Epithelial cell of esophagus (primary cell): ENCODE measurements at regions not wholly inside any gene's neighbourhood (a gene's known extent, or its start where the extent isn't known, plus 50 kb on each side); places are given as distances from the start of the nearest gene placed in this dataset.
A peak's percentile ranks its signal among the peaks of the same experiment; 100 is the strongest.

Experiments used
- DNase-seq: peaks from one replicate; pipeline ENCODE4 v3.0.0; 2010; ENCODE audit warnings: low read depth
- H3K4me3 ChIP-seq: 2 replicates; pipeline ENCODE4 v1.5.1; 2011; ENCODE audit warnings: mild to moderate bottlenecking, low read length, control low read depth
- CTCF ChIP-seq: IDR thresholded peaks from 2 replicates; pipeline ENCODE4 v1.5.1; 2011; ENCODE audit warnings: low read depth, mild to moderate bottlenecking, low read length, control low read depth, inconsistent platforms; ENCODE audit not compliant: insufficient read depth; ENCODE audit errors: missing control alignments

DNA sequence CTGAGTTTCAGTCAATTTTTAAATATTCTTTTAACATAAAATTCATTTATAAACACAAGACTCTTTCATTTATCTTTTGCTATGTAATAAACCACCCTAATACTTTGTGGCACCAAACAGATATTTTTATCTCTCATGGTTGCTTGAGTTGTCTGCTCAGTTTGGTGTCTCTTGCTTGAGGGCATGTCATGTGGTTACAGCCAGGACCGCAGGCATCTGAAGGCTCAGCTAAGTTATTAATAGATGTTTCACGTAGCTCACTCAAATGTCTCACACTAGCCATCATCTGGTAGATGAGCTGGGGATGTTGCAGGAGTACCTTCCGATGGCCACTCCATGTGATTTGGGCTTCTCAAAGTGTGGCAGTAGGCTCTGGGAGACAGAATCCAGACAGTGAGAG, 597.8 kb downstream of the ETNK1 start:
- H3K4me3 ChIP-seq, result no peak overlapping the region
- DNase-seq, result peak; percentile 4
- no peak for TF ChIP-seq CTCF

GRCh38 chr12:23228101-23228500, 603.1 kb downstream of the ETNK1 start:
- DNase-seq, result no peak
- no peak for TF ChIP-seq CTCF
- no peak overlapping the region for H3K4me3 ChIP-seq

- DNase-seq, result no peak
- H3K4me3 ChIP-seq, result no peak overlapping the region
- TF ChIP-seq CTCF, result no peak
Observed at GRCh38 chr12:23230899-23231298, 605.9 kb downstream of the ETNK1 start.

DNA sequence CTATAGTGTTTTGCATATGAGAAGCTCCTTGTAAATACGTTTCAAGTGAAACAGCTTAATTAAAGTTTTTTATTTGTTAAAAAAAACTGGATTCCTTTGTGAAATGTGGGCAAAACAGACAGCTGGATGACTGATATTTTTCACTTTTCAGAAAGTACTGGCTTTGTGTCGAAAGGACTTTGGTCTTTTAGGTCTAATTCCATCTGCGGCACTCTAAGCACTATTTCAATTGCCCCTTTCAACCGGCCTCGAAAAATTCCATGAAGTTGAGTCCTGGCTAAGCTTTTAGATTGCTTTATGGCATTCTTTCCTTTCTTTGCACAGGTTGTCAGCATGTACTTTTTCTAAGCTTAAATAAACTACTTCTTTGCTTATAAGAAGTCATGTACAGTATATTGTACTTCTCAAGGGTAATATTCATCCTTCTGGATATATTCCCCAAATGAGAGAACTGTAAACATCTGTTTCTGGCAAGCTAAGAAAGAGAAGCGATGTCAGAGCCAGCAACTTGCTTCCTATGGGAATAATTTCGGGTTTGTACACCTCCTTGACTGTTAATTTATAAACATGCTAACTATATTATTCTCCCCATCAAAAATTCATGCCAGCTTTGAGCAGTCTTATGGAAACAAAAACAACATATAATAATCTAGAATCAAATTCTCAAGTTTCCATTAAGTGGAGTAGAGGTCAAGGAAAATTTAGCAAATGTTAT, 611.3 kb downstream of the ETNK1 start:
- DNase-seq, result no peak
- H3K4me3 ChIP-seq, result no peak overlapping the region
- no peak for TF ChIP-seq CTCF

DNA sequence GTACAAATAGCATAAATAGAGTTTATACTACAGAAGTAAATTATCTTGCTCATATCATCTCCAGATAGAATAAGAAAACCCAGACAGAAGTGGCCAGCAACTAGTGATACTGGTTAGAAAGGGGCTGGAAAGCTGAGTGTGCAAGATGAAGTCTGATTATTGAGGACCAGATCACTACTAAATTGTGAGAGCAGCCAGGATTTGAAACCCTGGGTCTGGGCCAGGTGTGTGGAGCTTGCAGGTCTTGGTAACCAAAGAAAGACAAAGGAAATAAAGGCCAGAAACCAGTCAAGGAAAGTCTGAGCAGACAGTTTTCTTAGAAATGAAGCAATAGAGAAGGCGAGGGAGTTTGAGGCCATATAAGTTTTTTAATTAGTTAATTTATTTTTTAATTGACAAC, 611.8 kb downstream of the ETNK1 start:
- TF ChIP-seq CTCF, result no peak
- no peak for DNase-seq
- no peak overlapping the region for H3K4me3 ChIP-seq

DNA sequence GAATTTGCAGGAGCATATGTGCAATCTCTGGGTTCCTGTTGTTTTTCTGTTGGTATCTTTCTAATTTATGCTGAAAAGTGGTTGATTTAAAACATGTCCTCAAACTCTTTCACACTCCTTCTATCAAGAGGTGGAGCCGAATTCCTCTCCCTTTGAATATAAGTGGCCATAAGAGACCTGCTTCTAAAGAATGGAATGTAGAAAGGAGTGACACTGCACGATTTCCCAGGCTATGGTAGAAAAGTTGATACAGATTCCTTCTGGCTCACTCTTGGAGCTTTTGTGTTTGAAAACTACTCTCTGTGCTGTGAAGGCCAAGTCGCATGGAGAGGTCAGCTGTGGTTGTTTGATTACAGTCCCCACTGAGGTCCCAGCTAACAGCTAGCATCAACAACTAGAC, 613.2 kb downstream of the ETNK1 start:
- no peak for TF ChIP-seq CTCF
- H3K4me3 ChIP-seq, result no peak overlapping the region
- DNase-seq, result no peak

DNA sequence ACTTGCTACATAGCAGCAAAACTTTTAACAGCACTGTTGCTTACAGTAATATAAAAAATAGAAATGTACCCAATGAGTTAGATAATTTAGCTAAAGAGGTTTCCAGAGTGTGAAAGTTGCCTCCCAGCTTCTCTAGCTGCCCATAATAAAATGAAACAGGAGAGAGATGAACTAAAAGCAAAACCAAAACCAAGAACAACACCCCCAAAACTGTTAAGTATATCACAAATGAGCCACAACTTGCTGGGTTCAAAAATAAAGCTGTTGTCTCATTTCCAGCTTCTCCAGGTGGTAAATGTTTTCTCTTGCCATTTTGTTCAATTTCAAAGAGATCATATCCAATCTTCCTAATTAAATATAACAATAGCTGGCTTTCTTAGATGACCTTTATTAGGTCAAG, 614.0 kb downstream of the ETNK1 start:
- TF ChIP-seq CTCF, result no peak
- no peak overlapping the region for H3K4me3 ChIP-seq
- no peak for DNase-seq
